GM23338 (cell line): ENCODE measurements at regions not wholly inside any gene's neighbourhood (a gene's known extent, or its start where the extent isn't known, plus 50 kb on each side); places are given as distances from the start of the nearest gene placed in this dataset.

Experiments used
- ATAC-seq: fragments of 200-7000 bp; cut with Tn5 transposase; 3 replicates; pipeline ENCODE4 v1.9.1; 2020
- DNase-seq: peaks from one replicate; pipeline ENCODE4 v3.0.0-alpha.2; 2015; ENCODE audit warnings: low spot score
- H2AFZ ChIP-seq: fragments of 200-600 bp; sonication (generic); 2 replicates; pipeline ENCODE4 v1.8.0; 2016; ENCODE audit warnings: antibody characterized with exemption, mild to moderate bottlenecking, moderate library complexity
- H3F3A ChIP-seq: fragments of 200-600 bp; sonication (generic); replicated peaks from 2 replicates; pipeline ENCODE4 v1.8.0; 2017; ENCODE audit warnings: antibody characterized with exemption, mixed run types, low read depth
- H3K27ac ChIP-seq: fragments of 200-600 bp; sonication (generic); 2 replicates; pipeline ENCODE4 v1.6.1; 2016; ENCODE audit warnings: low read depth
- H3K27me3 ChIP-seq: fragments of 200-600 bp; sonication (generic); 2 replicates; pipeline ENCODE4 v1.8.0; 2016; ENCODE audit warnings: mild to moderate bottlenecking, mixed run types, moderate library complexity; ENCODE audit not compliant: insufficient read depth
- H3K36me3 ChIP-seq: fragments of 200-600 bp; sonication (generic); 2 replicates; pipeline ENCODE4 v1.8.0; 2016; ENCODE audit warnings: mild to moderate bottlenecking; ENCODE audit not compliant: insufficient read depth
- H3K4me1 ChIP-seq: fragments of 200-600 bp; sonication (generic); 2 replicates; pipeline ENCODE4 v1.8.0; 2016; ENCODE audit warnings: mild to moderate bottlenecking, moderate library complexity; ENCODE audit not compliant: insufficient read depth
- H3K4me2 ChIP-seq: fragments of 200-600 bp; sonication (generic); 2 replicates; pipeline ENCODE4 v1.7.1; 2017; ENCODE audit warnings: mixed run types
- H3K4me3 ChIP-seq: fragments of 200-600 bp; sonication (generic); 2 replicates; pipeline ENCODE4 v1.6.1; 2016; ENCODE audit warnings: mixed run types
- H3K79me2 ChIP-seq: fragments of 200-600 bp; sonication (generic); replicated peaks from 2 replicates; pipeline ENCODE4 v1.8.0; 2017; ENCODE audit warnings: mild to moderate bottlenecking; ENCODE audit not compliant: insufficient read depth
- H3K9me2 ChIP-seq: fragments of 200-600 bp; sonication (generic); 2 replicates; pipeline ENCODE4 v1.8.0; 2017; ENCODE audit not compliant: insufficient read depth
- H4K20me1 ChIP-seq: fragments of 200-600 bp; sonication (generic); replicated peaks from 2 replicates; pipeline ENCODE4 v1.8.0; 2017; ENCODE audit warnings: mild to moderate bottlenecking; ENCODE audit not compliant: insufficient read depth
- H3K27ac Mint-ChIP-seq: 2 replicates; pipeline ENCODE4 v1.8.0; 2020; ENCODE audit warnings: inconsistent platforms, mild to moderate bottlenecking, moderate library complexity, mixed read lengths
- H3K27me3 Mint-ChIP-seq: 3 replicates; pipeline ENCODE4 v1.8.0; 2022; ENCODE audit warnings: low read depth, mild to moderate bottlenecking, moderate library complexity, mixed read lengths, inconsistent platforms; ENCODE audit not compliant: insufficient read depth, poor library complexity
- H3K36me3 Mint-ChIP-seq: 3 replicates; pipeline ENCODE4 v1.8.0; 2021; ENCODE audit warnings: low read depth, mild to moderate bottlenecking, inconsistent platforms, moderate library complexity, mixed read lengths
- H3K4me1 Mint-ChIP-seq: 3 replicates; pipeline ENCODE4 v1.8.0; 2020; ENCODE audit warnings: mild to moderate bottlenecking, inconsistent platforms, mixed read lengths
- H3K4me3 Mint-ChIP-seq: 3 replicates; pipeline ENCODE4 v1.8.0; 2021; ENCODE audit warnings: moderate library complexity, mild to moderate bottlenecking, inconsistent platforms, mixed read lengths
- H3K9me3 Mint-ChIP-seq: 3 replicates; pipeline ENCODE4 v1.8.0; 2020; ENCODE audit warnings: moderate library complexity, mild to moderate bottlenecking, inconsistent platforms, mixed read lengths
- CREB1 ChIP-seq: fragments of 250-450 bp; sonication (Bioruptor Pico); IDR thresholded peaks from 2 replicates; pipeline ENCODE4 v1.5.0; 2020; ENCODE audit warnings: low read depth, mild to moderate bottlenecking, moderate library complexity
- EZH2 ChIP-seq: fragments of 200-600 bp; sonication (generic); IDR thresholded peaks from one replicate; pipeline ENCODE4 v1.8.0; 2017; ENCODE audit warnings: antibody characterized with exemption, mild to moderate bottlenecking, low read depth; ENCODE audit not compliant: unreplicated experiment
- EZH2phosphoT487 ChIP-seq: fragments of 200-600 bp; sonication (generic); IDR thresholded peaks from one replicate; pipeline ENCODE4 v1.8.1; 2018; ENCODE audit warnings: antibody characterized with exemption; ENCODE audit not compliant: unreplicated experiment
- JUNB ChIP-seq: IDR thresholded peaks from one replicate; pipeline ENCODE4 v1.6.1; 2016; ENCODE audit warnings: antibody characterized with exemption; ENCODE audit not compliant: unreplicated experiment
- NANOG ChIP-seq: IDR thresholded peaks from 2 replicates; pipeline ENCODE4 v1.6.1; 2016; ENCODE audit warnings: antibody characterized with exemption, borderline replicate concordance
- POLR2AphosphoS5 ChIP-seq: IDR thresholded peaks from 2 replicates; pipeline ENCODE4 v1.6.1; 2016; ENCODE audit warnings: antibody characterized with exemption, low read depth
- REST ChIP-seq: IDR thresholded peaks from one replicate; pipeline ENCODE4 v1.6.1; 2018; ENCODE audit warnings: antibody characterized with exemption; ENCODE audit not compliant: unreplicated experiment
- STAT1 ChIP-seq: IDR thresholded peaks from one replicate; pipeline ENCODE4 v1.6.1; 2016; ENCODE audit warnings: antibody characterized with exemption; ENCODE audit not compliant: unreplicated experiment
- ZNF331 ChIP-seq: fragments of 250-450 bp; sonication (Bioruptor Pico); IDR thresholded peaks from 2 replicates; pipeline ENCODE4 v1.5.0; 2020; ENCODE audit warnings: low read depth, mild to moderate bottlenecking, moderate library complexity
- ZNF462 ChIP-seq: fragments of 250-450 bp; sonication (Bioruptor Pico); IDR thresholded peaks from 2 replicates; pipeline ENCODE4 v1.5.0; 2020; ENCODE audit warnings: mild to moderate bottlenecking, moderate library complexity

GRCh38 chr1:87560137-87560536 lies 231.5 kb downstream of the LMO4 start:
- no peak for DNase-seq
- Mint-ChIP-seq H3K4me3 (no peak overlapping the region), H3K4me1 (no peaks in the 10 kb centered on the region), H3K27me3 (no peaks in the 10 kb centered on the region), H3K36me3 (no peaks in the 10 kb centered on the region), H3K27ac (no peak overlapping the region), H3K9me3 (no peaks in the 10 kb centered on the region; the same call in 2 of the 3 replicates)
- Histone ChIP-seq H3K27ac (no peak overlapping the region), H3K79me2 (no peaks in the 10 kb centered on the region), H2AFZ (no peak overlapping the region), H3F3A (no peaks in the 10 kb centered on the region), H3K4me2 (no peak overlapping the region), H3K4me1 (no peaks in the 10 kb centered on the region), H3K27me3 (no peaks in the 10 kb centered on the region), H3K9me2 (peaks cover 3% of the 10 kb centered on the region; the same call in 1 of the 2 replicates), H3K36me3 (no peaks in the 10 kb centered on the region), H3K4me3 (no peak overlapping the region), H4K20me1 (no peaks in the 10 kb centered on the region)
- TF ChIP-seq ZNF462 (CRISPR knock-in tag) (no peak), POLR2AphosphoS5 (no peak), REST (no peak), EZH2phosphoT487 (no peak), STAT1 (no peak), EZH2 (no peak), CREB1 (CRISPR knock-in tag) (no peak), JUNB (no peak), ZNF331 (no peak), NANOG (no peak)
- no peak for ATAC-seq
